Common myeloid progenitor, CD34-positive (primary cell): ENCODE measurements at regions not wholly inside any gene's neighbourhood (a gene's known extent, or its start where the extent isn't known, plus 50 kb on each side); places are given as distances from the start of the nearest gene placed in this dataset.

ENCODE experiments used
- CTCF ChIA-PET: fragments of 350-600 bp; sonication (Branson Sonifier 250); formaldehyde crosslinking; loops from one replicate; lab custom pipeline; 2021; ENCODE audit warnings: antibody characterized with exemption; lab: Charles Lee
- POLR2A ChIA-PET: fragments of 350-600 bp; sonication (Branson Sonifier 250); formaldehyde crosslinking; loops from one replicate; lab custom pipeline; 2021; ENCODE audit warnings: antibody characterized with exemption; lab: Charles Lee
- DNase-seq, 3 donors: peaks; one replicate each; pipeline versions ENCODE4 v3.0.0 to v3.0.0-alpha.2; 2013
- H3K27ac ChIP-seq, 2 experiments: 1 replicate in 1 of 2; 2 replicates in 1 of 2; pipeline ENCODE4 v1.7.0; 2013; ENCODE audit warnings: inconsistent platforms in 2 of 2, low read length in 2 of 2, mild to moderate bottlenecking in 2 of 2, low read depth in 1 of 2, moderate library complexity in 1 of 2; ENCODE audit not compliant: severe bottlenecking in 2 of 2, insufficient read depth in 1 of 2, poor library complexity in 1 of 2
- H3K27me3 ChIP-seq, 5 experiments: replicated peaks in 2 of 5; 1 replicate in 3 of 5; 2 replicates in 2 of 5; pipeline versions ENCODE4 v1.6.1 to v1.7.0; 2013; ENCODE audit warnings: low read length in 4 of 5, mild to moderate bottlenecking in 2 of 5, moderate library complexity in 2 of 5, inconsistent platforms in 1 of 5; ENCODE audit not compliant: insufficient read depth in 5 of 5, control insufficient read depth in 4 of 5
- H3K36me3 ChIP-seq, 4 experiments: 1 replicate in 2 of 4; 2 replicates in 2 of 4; pipeline versions ENCODE4 v1.6.1 to v1.7.0; 2013; ENCODE audit warnings: low read length in 3 of 4, control low read depth in 1 of 4, mild to moderate bottlenecking in 1 of 4; ENCODE audit not compliant: control insufficient read depth in 4 of 4, insufficient read depth in 4 of 4
- H3K4me1 ChIP-seq, 4 experiments: 1 replicate in 3 of 4; 2 replicates in 1 of 4; pipeline versions ENCODE4 v1.6.1 to v1.7.1; 2013; ENCODE audit warnings: low read length in 3 of 4, mild to moderate bottlenecking in 3 of 4, control low read depth in 1 of 4, inconsistent platforms in 1 of 4, moderate library complexity in 1 of 4; ENCODE audit not compliant: control insufficient read depth in 4 of 4, insufficient read depth in 4 of 4; ENCODE audit errors: control extremely low read depth in 1 of 4
- H3K4me3 ChIP-seq, 7 experiments: 1 replicate in 4 of 7; 2 replicates in 3 of 7; pipeline versions ENCODE4 v1.5.1 to v1.7.0; 2013; ENCODE audit warnings: mild to moderate bottlenecking in 7 of 7, low read length in 6 of 7, moderate library complexity in 6 of 7, inconsistent platforms in 2 of 7, low read depth in 2 of 7, control low read depth in 1 of 7; ENCODE audit not compliant: insufficient read depth in 4 of 7, control insufficient read depth in 1 of 7; ENCODE audit errors: extremely low read depth in 1 of 7
- H3K9me3 ChIP-seq, 5 experiments: 1 replicate in 4 of 5; 2 replicates in 1 of 5; pipeline versions ENCODE4 v1.6.1 to v1.7.1; 2013; ENCODE audit warnings: low read length in 4 of 5, mild to moderate bottlenecking in 2 of 5, inconsistent platforms in 1 of 5, low read depth in 1 of 5, moderate library complexity in 1 of 5; ENCODE audit not compliant: control insufficient read depth in 4 of 5, insufficient read depth in 2 of 5; ENCODE audit errors: control extremely low read depth in 1 of 5
- WGBS: methylation state at CpG from one replicate; pipeline ENCODE4 v1.1.5; 2013; ENCODE audit not compliant: insufficient coverage; 5-methylcytosine and 5-hydroxymethylcytosine counted together

DNA sequence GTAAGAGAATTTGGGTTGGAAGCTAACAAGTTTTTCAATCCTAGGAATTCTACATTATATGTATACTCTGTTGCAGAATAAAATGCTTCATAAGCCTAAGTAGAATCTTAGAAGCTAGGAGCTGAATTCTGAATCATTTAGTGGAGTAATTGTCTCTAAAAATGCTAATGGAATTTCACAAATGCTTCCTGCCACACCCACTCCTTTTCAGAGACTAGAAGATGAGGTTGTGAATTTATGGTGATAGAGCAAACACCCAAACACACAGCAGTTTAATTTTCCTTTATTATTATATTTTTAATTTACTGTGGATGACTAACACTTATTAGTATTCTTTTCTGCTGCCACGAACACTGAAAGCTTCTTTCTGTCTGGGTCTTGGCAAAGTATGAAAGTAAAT lies 208.0 kb upstream of the PDE4D start:
- Histone ChIP-seq H3K27me3 (no peaks in the 10 kb centered on the region), H3K9me3 (no peaks in the 10 kb centered on the region), H3K27ac (no peak overlapping the region), H3K36me3 (no peaks in the 10 kb centered on the region), H3K4me3 (no peak overlapping the region), H3K4me1 (no peaks in the 10 kb centered on the region)
- ChIA-PET CTCF (no interaction called here), POLR2A (no interaction called here)
- WGBS, result no CpG with 5 or more reads among the region's 1 CpG
- no peak for DNase-seq

GRCh38 chr5:60092671-60093422 lies 199.3 kb upstream of the PDE4D start:
- Histone ChIP-seq H3K36me3 (no peaks in the 10 kb centered on the region), H3K9me3 (peaks cover 0 to 2% (median 0%) of the 10 kb centered on the region in 5 experiments), H3K27ac (no peak overlapping the region), H3K4me1 (no peaks in the 10 kb centered on the region), H3K27me3 (no peaks in the 10 kb centered on the region), H3K4me3 (no peak overlapping the region)
- DNase-seq, result no peak
- 94% methylated on average over 3 of the region's 6 CpGs for WGBS
- POLR2A ChIA-PET, result no interaction called here
- CTCF ChIA-PET, result no interaction called here

- Histone ChIP-seq H3K4me1 (peaks cover 0 to 7% (median 0%) of the 10 kb centered on the region in 4 experiments), H3K27ac (no peak overlapping the region), H3K4me3 (no peak overlapping the region), H3K36me3 (no peaks in the 10 kb centered on the region), H3K9me3 (peaks cover 0 to 7% (median 0%) of the 10 kb centered on the region in 5 experiments), H3K27me3 (no peaks in the 10 kb centered on the region)
- DNase-seq, result no peak
- POLR2A ChIA-PET, result no interaction called here
- CTCF ChIA-PET, result no interaction called here
Observed at GRCh38 chr5:60086583-60086982, 193.1 kb upstream of the PDE4D start.

- Histone ChIP-seq H3K36me3 (no peaks in the 10 kb centered on the region), H3K9me3 (peaks cover 0 to 7% (median 0%) of the 10 kb centered on the region in 5 experiments), H3K27me3 (no peaks in the 10 kb centered on the region), H3K4me3 (no peak overlapping the region), H3K27ac (no peak overlapping the region), H3K4me1 (peaks cover 0 to 7% (median 0%) of the 10 kb centered on the region in 4 experiments)
- ChIA-PET POLR2A (interaction anchor here (0.6 kb wide), 1 partner anchor 68 kb away, joined by 5 read pairs; no protein-coding TSS in a partner anchor), CTCF (interaction anchor here (1.0 kb wide), 1 partner anchor 59 kb away, joined by 3 read pairs; no protein-coding TSS in a partner anchor)
- no peak for DNase-seq
- no CpG with 5 or more reads among the region's 10 CpGs for WGBS
Observed at GRCh38 chr5:60084226-60084625, 190.7 kb upstream of the PDE4D start.

DNA sequence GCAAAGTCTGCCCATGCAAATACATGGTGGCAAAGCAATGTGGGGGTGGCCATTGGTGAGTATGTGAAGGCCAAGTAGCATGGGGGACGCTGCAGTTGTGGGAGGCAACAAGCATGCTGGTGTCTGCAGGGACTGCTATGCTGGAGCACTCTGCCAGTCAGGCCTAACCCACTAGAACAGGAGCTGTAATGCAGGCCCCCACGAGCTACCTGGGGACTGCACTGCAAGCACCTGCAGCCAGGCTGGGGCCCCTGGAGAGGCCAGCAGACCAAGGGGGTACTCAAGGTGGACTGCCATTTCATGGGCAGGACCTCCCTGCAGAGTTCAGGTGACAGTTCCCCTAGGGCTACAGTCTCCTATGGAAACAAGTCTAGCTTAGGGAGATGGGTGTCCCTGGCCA lies 183.8 kb upstream of the PDE4D start:
- ChIA-PET CTCF (no interaction called here), POLR2A (no interaction called here)
- DNase-seq, result no peak
- Histone ChIP-seq H3K9me3 (peaks cover 0 to 9% (median 3%) of the 10 kb centered on the region in 5 experiments), H3K27me3 (no peaks in the 10 kb centered on the region), H3K27ac (no peak overlapping the region), H3K4me3 (no peak overlapping the region), H3K4me1 (no peaks in the 10 kb centered on the region), H3K36me3 (no peaks in the 10 kb centered on the region)
- WGBS, result 94% methylated on average over 2 of the region's 2 CpGs

GRCh38 chr5:60076746-60077145 lies 183.2 kb upstream of the PDE4D start:
- no peaks in the 10 kb centered on the region for H3K36me3 ChIP-seq
- no peak overlapping the region for H3K4me3 ChIP-seq
- no peak overlapping the region for H3K27ac ChIP-seq
- H3K9me3 ChIP-seq, result peaks cover 0 to 9% (median 3%) of the 10 kb centered on the region in 5 experiments
- CTCF ChIA-PET, result no interaction called here
- H3K4me1 ChIP-seq, result no peaks in the 10 kb centered on the region
- H3K27me3 ChIP-seq, result no peaks in the 10 kb centered on the region
- no CpG with 5 or more reads among the region's 3 CpGs for WGBS
- no peak for DNase-seq
- POLR2A ChIA-PET, result no interaction called here

GRCh38 chr5:60066502-60066901 lies 173.0 kb upstream of the PDE4D start:
- ChIA-PET CTCF (no interaction called here), POLR2A (no interaction called here)
- Histone ChIP-seq H3K4me3 (no peak overlapping the region), H3K27ac (no peak overlapping the region), H3K9me3 (no peaks in the 10 kb centered on the region), H3K27me3 (no peaks in the 10 kb centered on the region), H3K4me1 (no peaks in the 10 kb centered on the region), H3K36me3 (no peaks in the 10 kb centered on the region)
- no CpG with 5 or more reads among the region's 2 CpGs for WGBS
- no peak for DNase-seq
